Fibroblast of lung (primary cell): ENCODE measurements at regions not wholly inside any gene's neighbourhood (a gene's known extent, or its start where the extent isn't known, plus 50 kb on each side); places are given as distances from the start of the nearest gene placed in this dataset.

Experiments
- DNase-seq, 2 donors: peaks; one replicate each; pipeline versions ENCODE4 v3.0.0 to v3.0.0-alpha.2; 2010; ENCODE audit warnings: low read depth in 2 of 2
- H2AFZ ChIP-seq: 2 replicates; pipeline ENCODE4 v1.5.1; 2012; ENCODE audit warnings: low read length, control low read depth, inconsistent platforms
- H3K27ac ChIP-seq: 2 replicates; pipeline ENCODE4 v1.5.1; 2011; ENCODE audit warnings: low read length, control low read depth; ENCODE audit not compliant: insufficient read depth
- H3K27me3 ChIP-seq: 2 replicates; pipeline ENCODE4 v1.5.1; 2011; ENCODE audit warnings: mild to moderate bottlenecking, low read length; ENCODE audit not compliant: control insufficient read depth, insufficient read depth
- H3K36me3 ChIP-seq: 2 replicates; pipeline ENCODE4 v1.5.1; 2011; ENCODE audit warnings: low read length; ENCODE audit not compliant: control insufficient read depth, insufficient read depth
- H3K4me1 ChIP-seq: 2 replicates; pipeline ENCODE4 v1.5.1; 2011; ENCODE audit warnings: low read length; ENCODE audit not compliant: control insufficient read depth, insufficient read depth; ENCODE audit errors: extremely low read depth
- H3K4me2 ChIP-seq: 2 replicates; pipeline ENCODE4 v1.5.1; 2011; ENCODE audit warnings: low read length, control low read depth; ENCODE audit not compliant: insufficient read depth; ENCODE audit errors: extremely low read depth
- H3K4me3 ChIP-seq, 4 experiments: fragments of 200-600 bp in 1 of 4; sonication (generic) in 1 of 4; replicated peaks in 1 of 4; 2 replicates each; pipeline ENCODE4 v1.5.1; 2011 to 2016; ENCODE audit warnings: low read length in 4 of 4, low read depth in 3 of 4, mild to moderate bottlenecking in 3 of 4, control low read depth in 2 of 4, inconsistent platforms in 1 of 4, mixed read lengths in 1 of 4; ENCODE audit not compliant: insufficient read depth in 1 of 4; ENCODE audit errors: control extremely low read depth in 1 of 4
- H3K79me2 ChIP-seq: 2 replicates; pipeline ENCODE4 v1.5.1; 2012; ENCODE audit warnings: mild to moderate bottlenecking, low read length, inconsistent platforms; ENCODE audit not compliant: control insufficient read depth, insufficient read depth
- H3K9ac ChIP-seq: 2 replicates; pipeline ENCODE4 v1.5.1; 2011; ENCODE audit warnings: mild to moderate bottlenecking, low read length, control low read depth; ENCODE audit not compliant: insufficient read depth
- H3K9me3 ChIP-seq: 2 replicates; pipeline ENCODE4 v1.5.1; 2012; ENCODE audit warnings: low read depth, low read length; ENCODE audit not compliant: control insufficient read depth, insufficient read depth
- H4K20me1 ChIP-seq: 2 replicates; pipeline ENCODE4 v1.5.1; 2011; ENCODE audit warnings: low read length; ENCODE audit not compliant: control insufficient read depth, insufficient read depth; ENCODE audit errors: extremely low read depth
- CTCF ChIP-seq, 2 donors: IDR thresholded peaks in 1 of 2; conservative IDR thresholded peaks in 1 of 2; 1 replicate in 1 of 2; 2 replicates in 1 of 2; pipeline ENCODE4 v1.5.1; 2011 to 2012; ENCODE audit warnings: low read length in 2 of 2, control low read depth in 1 of 2, inconsistent platforms in 1 of 2, low read depth in 1 of 2, mild to moderate bottlenecking in 1 of 2
- EZH2 ChIP-seq: IDR thresholded peaks from 2 replicates; pipeline ENCODE4 v1.5.1; 2012; ENCODE audit warnings: low read length, control low read depth, mild to moderate bottlenecking; ENCODE audit errors: missing control alignments

DNA sequence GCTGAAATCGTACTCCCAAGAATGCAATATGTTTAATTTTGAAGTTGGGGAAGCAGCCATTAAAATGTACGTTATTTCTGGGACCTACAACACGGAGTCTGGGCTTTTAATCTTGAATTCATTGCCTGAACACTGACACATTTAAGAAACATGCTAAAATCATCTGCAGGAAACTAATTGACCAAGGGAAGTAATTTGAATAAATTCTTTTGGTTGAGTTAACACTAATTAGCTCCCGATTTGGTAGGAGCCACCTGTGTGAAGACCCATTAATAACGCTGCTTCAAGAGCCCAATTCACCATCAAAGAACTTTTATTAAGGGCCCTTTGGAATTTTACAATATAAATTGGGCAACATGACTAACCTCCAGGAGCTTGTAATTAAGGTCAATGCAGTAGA, 309.2 kb downstream of the RAB28 start:
- Histone ChIP-seq H3K27me3 (no peaks in the 10 kb centered on the region), H3K79me2 (no peaks in the 10 kb centered on the region), H3K9ac (no peak overlapping the region), H3K36me3 (no peaks in the 10 kb centered on the region), H3K27ac (no peak overlapping the region), H2AFZ (no peak overlapping the region), H3K4me2 (no peak overlapping the region), H3K9me3 (no peaks in the 10 kb centered on the region), H4K20me1 (no peaks in the 10 kb centered on the region), H3K4me3 (no peak overlapping the region), H3K4me1 (no peaks in the 10 kb centered on the region)
- DNase-seq, result no peak
- TF ChIP-seq CTCF (conservative IDR thresholded peaks at IDR 0.05 in 1 of 2, IDR thresholded peaks at IDR 0.05 in 1 of 2; ENCODE audit: low read depth in 1 of 2, low read length in 2 of 2), result no peak
- no peak for TF ChIP-seq EZH2

- no peak overlapping the region for H3K4me3 ChIP-seq
- H3K36me3 ChIP-seq, result no peaks in the 10 kb centered on the region
- H3K4me2 ChIP-seq, result no peak overlapping the region
- H3K9me3 ChIP-seq, result no peaks in the 10 kb centered on the region
- DNase-seq, result peak; percentile 10 to 11
- H3K27ac ChIP-seq, result no peak overlapping the region
- no peaks in the 10 kb centered on the region for H3K79me2 ChIP-seq
- H4K20me1 ChIP-seq, result no peaks in the 10 kb centered on the region
- H3K27me3 ChIP-seq, result no peaks in the 10 kb centered on the region
- no peak for TF ChIP-seq EZH2
- no peak for TF ChIP-seq CTCF (conservative IDR thresholded peaks at IDR 0.05 in 1 of 2, IDR thresholded peaks at IDR 0.05 in 1 of 2; ENCODE audit: low read depth in 1 of 2, low read length in 2 of 2)
- no peak overlapping the region for H2AFZ ChIP-seq
- H3K9ac ChIP-seq, result no peak overlapping the region
- no peaks in the 10 kb centered on the region for H3K4me1 ChIP-seq
Measured at GRCh38 chr4:13174001-13174400, 310.1 kb downstream of the RAB28 start.

- no peak overlapping the region for H3K9ac ChIP-seq
- no peak overlapping the region for H3K4me3 ChIP-seq
- no peaks in the 10 kb centered on the region for H3K9me3 ChIP-seq
- H4K20me1 ChIP-seq, result no peaks in the 10 kb centered on the region
- DNase-seq, result no peak
- no peaks in the 10 kb centered on the region for H3K27me3 ChIP-seq
- no peaks in the 10 kb centered on the region for H3K4me1 ChIP-seq
- TF ChIP-seq CTCF (conservative IDR thresholded peaks at IDR 0.05 in 1 of 2, IDR thresholded peaks at IDR 0.05 in 1 of 2; ENCODE audit: low read depth in 1 of 2, low read length in 2 of 2) (no peak), EZH2 (no peak)
- H2AFZ ChIP-seq, result no peak overlapping the region
- no peak overlapping the region for H3K4me2 ChIP-seq
- H3K27ac ChIP-seq, result no peak overlapping the region
- no peaks in the 10 kb centered on the region for H3K36me3 ChIP-seq
- H3K79me2 ChIP-seq, result no peaks in the 10 kb centered on the region
Measured at GRCh38 chr4:13171292-13172057, 312.7 kb downstream of the RAB28 start.
